GM23338 (cell line): ENCODE measurements at regions not wholly inside any gene's neighbourhood (a gene's known extent, or its start where the extent isn't known, plus 50 kb on each side); places are given as distances from the start of the nearest gene placed in this dataset.

Source experiments
- CREB1 ChIP-seq: fragments of 250-450 bp; sonication (Bioruptor Pico); IDR thresholded peaks from 2 replicates; pipeline ENCODE4 v1.5.0; 2020; ENCODE audit warnings: low read depth, mild to moderate bottlenecking, moderate library complexity
- CTCF ChIP-seq, 2 experiments: fragments of 200-600 bp in 1 of 2; sonication (generic) in 1 of 2; conservative IDR thresholded peaks; 2 replicates each; pipeline versions ENCODE4 v1.5.1 to v1.6.1; 2016 to 2017; ENCODE audit warnings: antibody characterized with exemption in 2 of 2, low read depth in 2 of 2, mild to moderate bottlenecking in 2 of 2, moderate library complexity in 1 of 2
- EZH2 ChIP-seq: fragments of 200-600 bp; sonication (generic); IDR thresholded peaks from one replicate; pipeline ENCODE4 v1.8.0; 2017; ENCODE audit warnings: antibody characterized with exemption, mild to moderate bottlenecking, low read depth; ENCODE audit not compliant: unreplicated experiment
- EZH2phosphoT487 ChIP-seq: fragments of 200-600 bp; sonication (generic); IDR thresholded peaks from one replicate; pipeline ENCODE4 v1.8.1; 2018; ENCODE audit warnings: antibody characterized with exemption; ENCODE audit not compliant: unreplicated experiment
- JUNB ChIP-seq: IDR thresholded peaks from one replicate; pipeline ENCODE4 v1.6.1; 2016; ENCODE audit warnings: antibody characterized with exemption; ENCODE audit not compliant: unreplicated experiment
- NANOG ChIP-seq: IDR thresholded peaks from 2 replicates; pipeline ENCODE4 v1.6.1; 2016; ENCODE audit warnings: antibody characterized with exemption, borderline replicate concordance
- POLR2AphosphoS5 ChIP-seq: IDR thresholded peaks from 2 replicates; pipeline ENCODE4 v1.6.1; 2016; ENCODE audit warnings: antibody characterized with exemption, low read depth
- REST ChIP-seq: IDR thresholded peaks from one replicate; pipeline ENCODE4 v1.6.1; 2018; ENCODE audit warnings: antibody characterized with exemption; ENCODE audit not compliant: unreplicated experiment
- STAT1 ChIP-seq: IDR thresholded peaks from one replicate; pipeline ENCODE4 v1.6.1; 2016; ENCODE audit warnings: antibody characterized with exemption; ENCODE audit not compliant: unreplicated experiment
- ZNF114 ChIP-seq: fragments of 250-450 bp; sonication (Bioruptor Pico); IDR thresholded peaks from 2 replicates; pipeline ENCODE4 v1.5.0; 2020; ENCODE audit warnings: mild to moderate bottlenecking, moderate library complexity
- ZNF331 ChIP-seq: fragments of 250-450 bp; sonication (Bioruptor Pico); IDR thresholded peaks from 2 replicates; pipeline ENCODE4 v1.5.0; 2020; ENCODE audit warnings: low read depth, mild to moderate bottlenecking, moderate library complexity
- ZNF462 ChIP-seq: fragments of 250-450 bp; sonication (Bioruptor Pico); IDR thresholded peaks from 2 replicates; pipeline ENCODE4 v1.5.0; 2020; ENCODE audit warnings: mild to moderate bottlenecking, moderate library complexity
- TF ChIP-seq, protein P1 (sequence below): IDR thresholded peaks from 2 replicates; pipeline ENCODE4 v1.6.1; 2016; ENCODE audit warnings: antibody characterized with exemption

DNA sequence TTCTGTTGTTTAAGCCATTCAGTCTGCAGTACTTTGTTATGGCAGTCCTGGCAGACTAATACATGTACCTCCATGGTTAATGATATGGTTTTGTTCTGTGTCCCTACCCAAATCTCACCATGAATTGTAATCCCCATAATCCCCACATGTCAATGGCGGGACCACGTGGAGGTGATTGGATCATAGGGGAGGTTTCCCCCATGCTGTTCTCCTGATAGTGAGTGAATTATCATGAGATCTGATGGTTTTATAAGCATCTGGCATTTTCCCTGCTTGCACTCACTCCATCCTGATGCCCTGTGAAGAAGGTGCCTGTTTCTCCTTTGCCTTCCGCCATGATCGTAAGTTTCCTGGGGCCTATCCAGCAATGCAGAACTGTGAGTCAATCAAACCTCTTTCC is 57.5 kb upstream of the NT5E start:
- TF ChIP-seq CTCF (conservative IDR thresholded peaks at IDR 0.05; ENCODE audit: low read depth in 2 of 2) (no peak), REST (no peak), EZH2 (no peak), JUNB (no peak), NANOG (no peak), POLR2AphosphoS5 (no peak), ZNF462 (no peak), EZH2phosphoT487 (no peak), CREB1 (no peak), STAT1 (no peak), ZNF331 (no peak), ZNF114 (CRISPR knock-in tag) (no peak)
- TF ChIP-seq, protein P1, sequence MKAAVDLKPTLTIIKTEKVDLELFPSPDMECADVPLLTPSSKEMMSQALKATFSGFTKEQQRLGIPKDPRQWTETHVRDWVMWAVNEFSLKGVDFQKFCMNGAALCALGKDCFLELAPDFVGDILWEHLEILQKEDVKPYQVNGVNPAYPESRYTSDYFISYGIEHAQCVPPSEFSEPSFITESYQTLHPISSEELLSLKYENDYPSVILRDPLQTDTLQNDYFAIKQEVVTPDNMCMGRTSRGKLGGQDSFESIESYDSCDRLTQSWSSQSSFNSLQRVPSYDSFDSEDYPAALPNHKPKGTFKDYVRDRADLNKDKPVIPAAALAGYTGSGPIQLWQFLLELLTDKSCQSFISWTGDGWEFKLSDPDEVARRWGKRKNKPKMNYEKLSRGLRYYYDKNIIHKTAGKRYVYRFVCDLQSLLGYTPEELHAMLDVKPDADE = no peak
